Jurkat, Clone E6-1 (cell line): ENCODE measurements at regions not wholly inside any gene's neighbourhood (a gene's known extent, or its start where the extent isn't known, plus 50 kb on each side); places are given as distances from the start of the nearest gene placed in this dataset.
"Not testable (repeated sequence)": the region's sequence is repeated elsewhere in the genome, so short reads cannot be mapped to it uniquely, and the experiment has no call there.

Source experiments
- DNase-seq: peaks from one replicate; pipeline ENCODE4 v3.0.0-alpha.2; 2011; ENCODE audit warnings: low read depth, low spot score
- H3K4me3 ChIP-seq: 2 replicates; pipeline ENCODE4 v1.5.1; 2011; ENCODE audit warnings: mild to moderate bottlenecking, low read length, control low read depth, moderate library complexity

DNA sequence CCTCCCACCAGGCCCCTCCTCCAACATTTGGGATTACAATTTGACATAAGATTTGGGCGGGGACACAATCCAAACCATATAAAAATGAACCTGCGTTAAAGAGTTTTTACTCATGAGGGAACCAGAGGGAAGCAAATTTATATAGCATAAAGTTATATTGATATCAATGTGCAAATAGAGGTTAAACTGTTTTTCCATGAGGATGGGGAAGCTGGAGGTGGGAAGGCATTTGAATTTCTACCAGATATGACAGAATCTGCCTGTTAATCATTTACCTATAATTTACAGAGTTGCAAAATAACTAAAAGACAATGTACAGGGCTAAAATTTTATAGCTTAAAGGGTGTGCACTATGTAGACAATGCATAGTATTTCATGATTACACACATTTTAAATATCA, 322.0 kb upstream of the FKBP1C start:
- DNase-seq, result no peak
- H3K4me3 ChIP-seq, result no peak overlapping the region

DNA sequence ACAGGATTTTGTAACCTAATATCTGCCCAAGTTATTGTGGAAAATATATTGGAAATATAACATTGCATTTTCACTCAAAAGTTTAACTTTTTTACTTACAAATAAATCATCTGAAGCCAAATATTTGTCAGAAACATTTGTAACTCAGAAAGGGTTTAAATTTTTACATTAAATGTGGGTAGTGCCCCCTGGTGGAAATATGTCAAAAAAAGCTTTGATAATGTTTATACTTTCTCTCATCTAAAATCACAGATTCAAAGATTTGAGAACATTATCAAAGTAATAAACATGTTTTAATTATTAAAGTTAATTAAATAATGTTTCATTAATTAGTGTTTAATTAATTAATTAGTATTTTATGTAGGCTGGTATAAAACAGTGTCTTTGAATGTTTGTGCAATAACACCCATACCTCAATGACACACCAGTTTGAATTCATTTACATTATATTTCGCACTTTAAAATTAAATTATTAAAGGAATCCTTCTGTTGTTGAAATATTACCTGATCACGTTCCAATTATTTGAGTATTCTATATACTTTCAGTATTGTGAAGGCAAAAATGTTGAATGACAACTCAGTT, 320.1 kb upstream of the FKBP1C start:
- H3K4me3 ChIP-seq, result no peak overlapping the region
- DNase-seq, result peak; percentile 2

DNA sequence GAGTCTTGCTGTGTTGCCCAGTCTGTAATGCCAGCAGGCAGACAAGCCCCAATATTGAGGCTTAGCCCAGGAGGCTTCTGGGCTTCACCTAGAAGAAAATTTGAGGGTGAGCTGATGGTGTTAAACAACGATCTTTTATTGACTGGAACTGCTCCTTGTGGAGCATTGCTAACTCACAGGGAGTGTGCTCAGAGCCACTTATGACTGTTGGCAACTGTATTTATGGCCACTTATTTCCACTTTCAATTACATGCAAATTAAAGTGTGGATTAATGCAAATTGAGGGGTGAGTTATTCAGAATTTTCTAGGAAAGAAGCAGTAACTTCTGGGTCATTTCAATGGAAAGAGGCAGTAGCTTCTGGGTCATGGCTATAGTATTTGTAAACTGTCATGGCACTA, 317.2 kb upstream of the FKBP1C start:
- H3K4me3 ChIP-seq, result no peak overlapping the region
- no peak for DNase-seq

DNA sequence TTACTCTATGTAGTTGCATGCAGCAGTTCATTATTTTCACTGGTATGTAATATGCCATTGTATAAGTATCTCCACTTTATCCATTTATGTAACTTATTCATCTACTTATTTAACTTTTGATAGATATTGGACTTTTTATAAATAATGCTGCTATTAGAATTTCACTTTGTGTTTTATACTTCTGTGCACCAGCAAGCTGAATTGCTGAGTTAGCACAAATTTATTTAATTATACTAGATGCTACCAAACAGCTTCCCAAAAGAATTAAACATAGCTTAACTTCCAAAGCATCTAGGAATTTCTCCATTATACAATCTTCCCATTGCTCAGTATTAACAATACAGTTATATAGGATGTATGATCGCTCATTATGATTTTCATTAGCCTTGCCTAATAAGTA, 308.0 kb upstream of the FKBP1C start:
- no peak overlapping the region for H3K4me3 ChIP-seq
- no peak for DNase-seq

DNA sequence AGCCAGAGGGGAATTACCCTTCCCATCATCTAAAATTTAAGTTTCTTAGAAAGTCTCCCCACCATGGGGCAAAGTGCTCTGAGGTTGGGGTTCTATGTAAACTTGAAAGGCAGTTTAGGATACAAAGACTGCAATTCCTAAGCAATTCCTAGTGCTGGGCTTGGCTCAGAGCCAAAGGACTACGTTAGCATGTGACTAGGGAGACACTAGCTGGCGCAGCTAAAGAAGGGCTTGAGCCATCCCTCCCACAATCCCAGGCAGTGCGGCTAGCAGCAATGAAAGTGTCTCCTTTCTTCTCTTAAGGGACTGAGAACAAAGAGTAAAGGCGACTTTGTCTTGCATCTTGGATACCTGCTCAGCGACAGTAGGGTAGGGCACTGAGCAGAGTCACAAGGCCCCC, 306.6 kb upstream of the FKBP1C start:
- H3K4me3 ChIP-seq, result no peak overlapping the region
- DNase-seq, result no peak

DNA sequence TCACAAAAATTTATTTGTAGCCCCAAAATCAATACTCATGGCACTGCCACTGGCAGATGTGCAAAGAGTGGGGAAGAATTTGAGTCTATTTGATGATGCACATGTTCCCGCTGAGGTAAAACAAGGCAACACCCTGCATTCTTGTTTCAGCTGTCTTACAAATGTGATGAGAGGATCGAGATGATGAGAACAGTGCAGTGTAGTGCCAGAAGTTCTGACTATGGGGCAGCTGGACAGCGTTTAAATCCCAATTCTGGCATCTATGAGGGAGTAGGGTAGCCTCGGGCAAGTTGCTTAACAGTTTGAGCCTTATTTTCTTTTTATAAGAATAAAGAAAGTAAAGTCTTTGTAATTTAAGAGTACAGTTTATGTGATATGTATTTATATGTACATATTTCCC, 296.7 kb upstream of the FKBP1C start:
- no peak overlapping the region for H3K4me3 ChIP-seq
- no peak for DNase-seq

DNA sequence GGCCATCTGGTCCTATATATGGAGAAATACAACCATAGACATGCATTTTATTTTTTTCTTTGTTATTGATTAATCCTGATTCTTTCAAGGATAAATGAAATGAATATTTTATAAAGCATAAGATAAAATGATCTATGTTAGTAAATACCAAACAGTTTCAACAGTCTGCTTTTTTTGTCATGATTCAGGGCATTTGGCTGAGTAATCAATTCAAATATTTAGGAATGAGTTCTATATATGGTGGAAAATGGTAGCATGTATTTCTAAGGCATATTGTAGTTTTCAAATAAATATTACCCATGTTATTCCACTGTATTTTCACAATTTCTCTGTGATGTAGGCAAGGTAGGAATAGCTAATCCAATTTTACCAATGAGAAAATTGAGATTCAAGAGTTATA, 287.5 kb upstream of the FKBP1C start:
- H3K4me3 ChIP-seq, result no peak overlapping the region
- DNase-seq, result no peak

DNA sequence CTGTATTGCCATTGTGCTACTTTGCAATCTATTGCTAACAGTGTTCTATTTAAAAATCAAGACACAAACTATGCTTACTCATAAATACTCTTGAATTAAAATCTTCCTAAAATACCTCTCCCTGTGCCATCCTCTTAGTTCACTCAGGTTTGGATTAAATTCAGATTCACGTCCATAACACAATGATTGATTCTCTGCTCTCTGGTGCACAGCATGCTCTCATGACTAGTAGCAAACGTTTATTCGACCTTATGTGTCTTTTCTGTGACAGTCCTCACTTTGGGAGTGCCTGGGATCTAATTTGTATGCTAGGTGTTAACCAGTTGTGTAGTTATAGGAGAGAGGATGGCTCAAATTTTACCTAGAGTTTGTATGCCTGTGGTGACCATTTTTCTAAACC, 270.4 kb upstream of the FKBP1C start:
- no peak for DNase-seq

DNA sequence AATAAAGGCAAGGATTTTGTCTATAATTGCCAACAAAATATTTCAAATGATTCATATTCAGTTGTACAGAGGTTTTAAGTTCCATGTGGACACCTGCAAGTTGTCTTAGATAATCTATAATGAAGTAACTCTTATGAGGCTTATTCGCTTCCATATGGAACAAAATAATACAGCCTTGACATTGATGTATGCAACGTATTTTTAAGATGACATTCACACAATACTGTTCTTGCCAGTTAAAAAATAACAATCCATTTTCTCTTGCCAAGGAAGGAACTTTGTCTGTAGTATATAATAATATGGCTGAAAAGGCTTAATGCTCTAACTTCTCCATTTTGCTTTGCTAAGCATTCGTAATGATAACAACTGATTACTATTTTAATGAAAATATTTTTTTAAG, 269.3 kb upstream of the FKBP1C start:
- H3K4me3 ChIP-seq, result no peak overlapping the region
- DNase-seq, result no peak

More for the DNA sequence above, 270.4 kb upstream of the FKBP1C start:
- H3K4me3 ChIP-seq, result no peak overlapping the region

DNA sequence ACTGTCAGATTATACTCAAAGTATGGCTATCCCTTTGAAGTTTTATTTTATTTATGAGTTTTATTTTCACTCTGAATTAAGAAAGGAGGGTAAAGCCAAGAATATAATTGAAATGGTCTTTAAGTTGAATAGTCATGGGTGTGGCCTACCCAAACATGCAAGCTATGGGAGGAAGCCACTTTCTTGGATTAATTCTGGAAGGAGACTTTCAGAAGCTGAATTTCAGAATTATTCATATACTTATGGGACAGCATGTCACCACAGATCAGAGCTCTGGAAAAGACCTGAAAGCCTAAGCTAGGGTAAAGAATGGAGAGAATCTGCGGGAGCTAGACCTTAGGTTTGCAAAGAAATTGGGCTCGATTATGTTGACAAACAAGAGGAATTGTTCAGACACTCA, 242.4 kb upstream of the FKBP1C start:
- H3K4me3 ChIP-seq, result no peak overlapping the region
- no peak for DNase-seq

DNA sequence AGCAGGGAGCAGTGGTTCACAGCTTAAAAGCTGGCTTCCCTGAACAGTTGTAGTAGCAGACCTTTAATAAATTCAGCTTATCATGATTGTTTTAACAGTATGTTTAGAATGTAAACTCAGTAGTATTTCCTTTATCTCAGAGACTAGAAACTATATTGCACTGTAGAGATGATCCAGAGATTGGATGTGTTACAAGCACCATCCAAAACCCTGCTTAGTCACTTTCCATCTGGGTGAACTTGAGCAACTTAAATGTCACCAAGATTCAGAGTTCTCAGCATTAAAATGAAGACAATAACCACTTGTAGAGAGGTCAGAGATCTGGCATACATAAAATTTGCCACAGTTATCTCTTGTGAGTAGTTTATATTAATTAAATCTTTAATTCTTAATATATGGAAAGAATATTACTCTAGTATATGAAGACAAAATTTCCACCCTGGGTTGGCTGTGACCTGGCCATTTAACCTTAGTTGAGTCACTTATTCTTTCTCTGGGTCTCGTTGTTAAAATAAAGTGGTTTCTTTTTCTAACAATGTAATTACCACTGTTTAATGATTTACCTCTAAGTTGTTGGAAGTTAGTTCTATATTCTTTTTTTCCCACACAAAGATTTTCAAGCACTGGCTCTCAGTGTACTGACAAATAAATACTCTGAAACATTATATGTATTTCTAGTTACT, 239.2 kb upstream of the FKBP1C start:
- DNase-seq, result no peak
- no peak overlapping the region for H3K4me3 ChIP-seq

DNA sequence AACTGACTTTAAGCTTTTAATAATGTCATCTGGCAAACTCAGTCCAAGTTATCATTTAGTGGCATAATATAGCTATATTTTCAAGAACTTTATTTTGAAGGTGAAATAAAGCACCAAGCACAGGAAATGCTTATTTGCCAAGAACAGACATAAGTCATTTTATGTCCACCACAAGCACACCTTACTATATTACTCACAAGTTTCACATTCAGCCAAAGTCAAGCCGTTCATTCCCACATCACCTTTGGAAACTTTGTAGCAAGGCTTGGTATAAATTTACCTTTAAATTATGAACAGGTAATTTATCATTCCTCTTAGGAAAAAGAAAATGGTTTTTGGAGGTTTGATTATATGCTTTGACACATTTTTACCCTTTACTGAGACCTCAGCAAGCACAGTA, 236.8 kb upstream of the FKBP1C start:
- H3K4me3 ChIP-seq, result no peak overlapping the region
- no peak for DNase-seq

DNA sequence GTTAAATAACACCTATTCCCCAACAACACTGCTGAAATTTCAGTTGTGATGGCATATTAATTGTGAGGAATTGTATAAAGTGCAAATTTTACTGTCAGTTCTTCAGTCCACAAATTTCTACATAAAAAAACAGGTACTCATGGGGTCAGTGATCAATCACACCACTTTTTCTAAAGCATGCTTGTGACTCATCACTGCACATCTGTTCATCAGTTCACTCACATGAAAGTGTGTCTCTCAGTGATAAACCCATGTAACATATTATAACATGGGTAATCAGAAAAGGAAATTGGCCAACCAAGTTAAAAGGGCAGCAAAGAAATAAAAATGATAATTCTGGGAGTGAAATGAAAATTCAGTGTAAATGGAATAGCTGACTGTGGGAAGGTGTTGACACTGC, 234.7 kb upstream of the FKBP1C start:
- H3K4me3 ChIP-seq, result no peak overlapping the region
- DNase-seq, result no peak

DNA sequence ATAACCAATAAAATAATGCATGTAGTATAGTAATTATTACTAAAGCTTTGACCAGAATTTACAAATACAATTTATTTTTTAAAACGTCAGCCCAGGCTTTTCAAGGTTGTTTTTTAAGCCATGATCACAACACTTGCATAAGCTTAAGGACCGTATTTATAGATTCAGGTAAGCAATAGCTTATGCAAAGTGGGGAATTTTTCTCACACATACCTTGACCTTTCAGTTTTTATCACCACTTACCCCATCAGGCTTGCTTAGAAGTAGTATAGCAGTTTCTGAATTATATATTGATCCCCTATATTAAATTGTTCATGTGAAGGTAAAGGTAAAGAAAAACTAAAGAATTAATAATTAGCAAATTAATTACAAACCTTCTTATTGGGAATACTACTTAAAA, 232.3 kb upstream of the FKBP1C start:
- DNase-seq, result no peak
- H3K4me3 ChIP-seq, result no peak overlapping the region

DNA sequence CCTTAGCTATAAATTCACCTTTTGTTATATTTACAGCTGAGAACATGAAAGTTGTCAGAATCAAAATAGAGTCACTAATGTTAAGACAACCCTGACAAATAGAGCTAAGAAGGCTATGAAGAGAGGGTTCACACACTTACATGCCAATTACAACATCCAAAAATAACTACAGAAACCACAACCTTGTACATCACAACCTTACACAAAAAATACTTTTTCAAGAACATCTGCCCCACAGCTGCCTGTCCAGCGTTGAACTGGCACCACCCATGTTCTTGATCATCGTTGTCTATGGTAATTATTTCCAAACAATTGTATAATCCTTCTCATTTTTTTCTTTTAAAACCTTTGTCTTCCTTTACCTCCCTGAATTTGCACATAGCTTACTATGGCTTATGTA, 231.2 kb upstream of the FKBP1C start:
- no peak for DNase-seq
- no peak overlapping the region for H3K4me3 ChIP-seq

DNA sequence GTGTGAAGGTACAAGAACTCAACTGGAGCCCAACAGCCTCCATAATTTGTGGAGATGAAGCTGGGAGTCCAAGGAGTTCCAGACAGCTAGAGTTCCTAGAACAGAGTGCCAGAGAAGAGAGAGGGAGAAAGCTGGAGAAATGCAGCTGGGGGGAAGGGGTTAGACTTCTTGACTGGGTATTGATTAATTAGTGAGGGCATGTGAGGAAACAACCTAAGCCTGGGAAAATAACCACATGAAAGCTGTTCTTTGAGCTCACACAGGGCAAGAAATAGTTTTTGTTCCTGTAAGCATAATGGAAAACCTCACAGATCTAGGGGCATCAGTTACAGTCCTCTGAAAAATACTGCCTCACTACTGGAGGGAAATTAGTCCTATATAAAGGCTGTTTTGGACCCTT, 230.5 kb upstream of the FKBP1C start:
- no peak for DNase-seq
- H3K4me3 ChIP-seq, result no peak overlapping the region

DNA sequence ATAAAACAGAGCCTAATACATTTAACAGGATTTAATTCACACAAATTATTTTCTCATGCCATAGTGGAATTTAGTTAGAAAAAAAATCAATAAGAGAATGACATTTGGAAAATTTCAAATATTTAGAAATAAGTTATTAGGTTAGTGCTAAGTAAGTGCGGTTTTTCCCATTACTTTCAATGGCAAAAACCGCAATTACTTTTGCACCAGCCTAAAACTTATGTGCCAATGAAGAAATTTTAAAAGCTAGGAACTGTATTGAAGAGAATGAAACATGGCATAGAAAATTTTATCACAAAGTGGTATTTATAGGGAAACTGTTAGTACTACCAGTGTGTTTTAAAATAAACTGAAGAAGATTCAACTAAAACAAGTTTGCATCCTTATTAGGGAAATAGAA, 228.3 kb upstream of the FKBP1C start:
- no peak overlapping the region for H3K4me3 ChIP-seq
- DNase-seq, result no peak

DNA sequence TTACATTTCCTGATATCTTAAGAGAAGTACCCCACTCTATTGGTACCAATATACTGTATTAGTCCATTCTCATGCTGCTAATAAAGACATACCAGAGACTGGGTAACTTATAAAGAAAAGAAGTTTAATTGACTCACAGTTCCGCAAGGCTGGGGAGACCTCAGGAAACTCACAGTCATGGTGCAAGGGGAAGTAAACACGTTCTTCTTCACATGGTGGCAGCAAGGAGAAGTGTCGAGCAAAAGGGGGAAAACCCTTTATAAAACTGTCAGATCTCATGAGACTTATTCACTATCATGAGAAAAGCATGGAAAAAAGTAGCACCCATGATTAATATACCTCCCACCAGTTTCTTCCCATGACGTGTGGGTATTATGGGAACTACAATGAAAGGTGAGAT, 219.6 kb upstream of the FKBP1C start:
- not testable (repeated sequence) for H3K4me3 ChIP-seq, DNase-seq

DNA sequence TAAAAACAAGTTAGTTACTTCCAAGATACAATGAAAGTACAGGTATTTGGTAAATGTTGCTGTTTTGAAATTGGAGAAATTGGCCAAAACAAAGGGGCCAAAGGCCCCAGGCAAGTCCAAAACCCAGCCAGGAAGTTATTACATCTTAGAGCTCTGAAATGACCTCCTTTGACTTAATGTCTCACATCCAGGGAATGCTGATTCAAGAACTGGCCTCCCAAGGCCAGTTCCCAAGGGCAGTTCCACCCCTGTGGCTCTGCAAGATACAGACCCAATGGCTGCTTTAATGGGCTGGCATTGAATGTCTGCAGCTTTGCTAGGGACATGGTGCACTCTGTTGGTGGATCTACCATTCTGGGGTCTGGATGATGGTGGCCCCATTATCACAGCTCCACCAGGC, 217.3 kb upstream of the FKBP1C start:
- no peak overlapping the region for H3K4me3 ChIP-seq
- no peak for DNase-seq

DNA sequence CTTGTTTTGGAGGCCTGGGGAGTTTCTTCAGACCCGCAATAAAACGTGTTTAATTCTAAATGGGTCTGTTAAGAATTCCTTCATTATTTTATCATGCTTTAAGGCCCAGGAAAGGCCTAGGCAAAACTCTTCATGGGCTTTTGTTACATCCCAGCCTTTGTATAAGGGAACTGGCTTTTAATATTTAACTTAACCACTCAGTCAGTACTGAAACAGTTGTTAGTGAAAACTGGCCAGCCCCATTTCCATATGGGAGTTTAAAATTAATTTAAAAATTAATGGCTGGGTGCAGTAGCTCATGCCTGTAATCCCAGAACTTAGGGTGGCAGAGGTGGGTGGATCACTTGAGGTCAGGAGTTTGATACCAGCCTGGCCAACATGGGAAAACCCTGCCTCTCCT, 213.2 kb upstream of the FKBP1C start:
- no peak overlapping the region for H3K4me3 ChIP-seq
- DNase-seq, result no peak

DNA sequence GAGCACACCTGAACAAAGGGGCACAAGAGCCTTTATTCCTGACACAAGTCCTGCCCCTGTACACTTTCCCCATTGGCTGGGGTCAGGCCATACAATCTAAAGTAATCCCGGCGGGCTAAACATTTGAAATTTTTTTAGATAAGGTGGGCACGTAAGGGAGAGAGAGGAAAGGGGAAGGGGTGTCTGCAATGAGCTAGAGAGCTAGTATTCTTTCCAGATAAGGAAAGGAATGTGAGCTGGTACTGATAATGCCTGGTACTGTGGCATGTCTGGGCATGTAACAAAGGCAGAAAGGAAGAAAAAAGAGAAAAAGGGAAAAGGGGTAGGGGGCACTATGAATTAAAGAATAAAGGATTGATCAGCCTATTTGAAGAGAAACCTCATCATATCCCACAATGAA, 212.0 kb upstream of the FKBP1C start:
- not testable (repeated sequence) for DNase-seq, H3K4me3 ChIP-seq
